H1 (cell line): ENCODE measurements at regions not wholly inside any gene's neighbourhood (a gene's known extent, or its start where the extent isn't known, plus 50 kb on each side); places are given as distances from the start of the nearest gene placed in this dataset.

Experiments used
- CTCF ChIP-seq, 3 experiments: IDR thresholded peaks; 1 replicate in 2 of 3; 2 replicates in 1 of 3; pipeline versions ENCODE4 v1.5.1 to v1.6.1; 2011; ENCODE audit warnings: low read length in 3 of 3, mild to moderate bottlenecking in 3 of 3, inconsistent platforms in 2 of 3, low read depth in 1 of 3, moderate library complexity in 1 of 3; ENCODE audit not compliant: insufficient read depth in 1 of 3; ENCODE audit errors: control extremely low read depth in 1 of 3
- TCF12 ChIP-seq: IDR thresholded peaks from 2 replicates; pipeline ENCODE4 v1.6.1; 2011; ENCODE audit warnings: low read depth, mild to moderate bottlenecking, low read length

- TF ChIP-seq CTCF (IDR thresholded peaks at IDR 0.05; ENCODE audit: control extremely low read depth in 1 of 3, insufficient read depth in 1 of 3, low read depth in 1 of 3, low read length in 3 of 3): no peak
- TF ChIP-seq TCF12: no peak
- TF ChIP-seq, all 59 proteins: peak for 0
Observed at GRCh38 chr2:53302455-53302854, 465.1 kb upstream of the CHAC2 start (continued).
